ENCODE measurements at regions not wholly inside any gene's neighbourhood (a gene's known extent, or its start where the extent isn't known, plus 50 kb on each side); places are given as distances from the start of the nearest gene placed in this dataset.

DNA sequence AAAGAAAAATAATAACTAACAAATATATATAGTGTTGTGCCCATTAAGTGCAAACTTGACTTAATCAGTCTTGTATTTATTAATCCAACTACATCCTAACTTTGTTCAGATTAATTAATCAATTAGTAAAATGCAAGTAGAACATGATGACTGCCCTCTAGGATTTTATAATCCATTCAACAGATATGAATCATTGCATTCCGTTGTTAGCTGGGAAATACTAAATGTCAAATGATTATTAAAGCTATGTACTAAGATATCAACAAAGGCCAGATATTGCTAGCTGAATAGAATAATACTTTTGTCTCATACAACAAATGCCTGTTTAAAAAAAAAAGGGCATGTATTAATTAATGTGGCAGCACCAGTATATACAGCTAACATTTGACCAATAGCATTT lies 1366.3 kb downstream of the STIM2 start:
- Histone ChIP-seq H3K9ac (ENCODE audit: low read length) (no peak overlapping the region), H3K27me3 (replicated peaks; ENCODE audit: control insufficient read depth, insufficient read depth, low read length) (no peaks in the 10 kb centered on the region), H3K36me3 (ENCODE audit: control insufficient read depth, insufficient read depth, low read length, severe bottlenecking) (no peaks in the 10 kb centered on the region), H3K4me1 (ENCODE audit: control insufficient read depth, insufficient read depth, low read length) (peaks cover 9% of the 10 kb centered on the region), H3K4me3 (ENCODE audit: low read length) (no peak overlapping the region), H3K9me3 (ENCODE audit: control insufficient read depth, low read length) (no peaks in the 10 kb centered on the region)
- DNase-seq (ENCODE audit: low read depth) = no peak

DNA sequence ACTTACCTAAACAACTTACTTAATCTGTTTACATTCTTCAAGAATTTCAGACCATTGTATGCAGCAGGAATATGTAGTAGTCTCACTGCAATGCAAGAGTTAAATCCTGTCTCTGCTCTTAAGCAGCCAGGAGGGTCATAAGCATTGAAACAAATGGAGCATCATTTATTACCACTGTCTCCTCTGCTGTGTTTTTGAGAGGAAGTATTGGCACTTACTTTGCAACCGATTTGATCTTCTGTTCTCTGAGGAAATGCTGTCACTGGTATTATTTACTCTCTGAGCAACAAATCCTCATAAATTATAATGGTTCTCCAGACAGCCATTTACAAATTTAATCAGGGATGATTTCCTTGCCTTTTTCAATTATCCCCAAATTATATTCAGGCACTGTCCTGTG lies 1367.1 kb downstream of the STIM2 start:
- no peaks in the 10 kb centered on the region for H3K9me3 ChIP-seq (ENCODE audit: control insufficient read depth, low read length)
- no peaks in the 10 kb centered on the region for H3K27me3 ChIP-seq (replicated peaks; ENCODE audit: control insufficient read depth, insufficient read depth, low read length)
- peaks cover 9% of the 10 kb centered on the region for H3K4me1 ChIP-seq (ENCODE audit: control insufficient read depth, insufficient read depth, low read length)
- no peak for DNase-seq (ENCODE audit: low read depth)
- no peak overlapping the region for H3K4me3 ChIP-seq (ENCODE audit: low read length)
- H3K9ac ChIP-seq (ENCODE audit: low read length) = no peak overlapping the region
- no peaks in the 10 kb centered on the region for H3K36me3 ChIP-seq (ENCODE audit: control insufficient read depth, insufficient read depth, low read length, severe bottlenecking)

GRCh38 chr4:28228561-28229491 lies 1368.2 kb downstream of the STIM2 start:
- Histone ChIP-seq H3K36me3 (ENCODE audit: control insufficient read depth, insufficient read depth, low read length, severe bottlenecking) (no peaks in the 10 kb centered on the region), H3K4me1 (ENCODE audit: control insufficient read depth, insufficient read depth, low read length) (peaks cover 9% of the 10 kb centered on the region), H3K4me3 (ENCODE audit: low read length) (no peak overlapping the region), H3K9me3 (ENCODE audit: control insufficient read depth, low read length) (no peaks in the 10 kb centered on the region), H3K27me3 (replicated peaks; ENCODE audit: control insufficient read depth, insufficient read depth, low read length) (no peaks in the 10 kb centered on the region), H3K9ac (ENCODE audit: low read length) (no peak overlapping the region)
- DNase-seq (ENCODE audit: low read depth) = peak; percentile 44

- H3K9me3 ChIP-seq (ENCODE audit: control insufficient read depth, low read length) = no peaks in the 10 kb centered on the region
- no peak for DNase-seq (ENCODE audit: low read depth)
- peaks cover 9% of the 10 kb centered on the region for H3K4me1 ChIP-seq (ENCODE audit: control insufficient read depth, insufficient read depth, low read length)
- no peaks in the 10 kb centered on the region for H3K27me3 ChIP-seq (replicated peaks; ENCODE audit: control insufficient read depth, insufficient read depth, low read length)
- H3K9ac ChIP-seq (ENCODE audit: low read length) = no peak overlapping the region
- no peak overlapping the region for H3K4me3 ChIP-seq (ENCODE audit: low read length)
- H3K36me3 ChIP-seq (ENCODE audit: control insufficient read depth, insufficient read depth, low read length, severe bottlenecking) = no peaks in the 10 kb centered on the region
These were observed 1371.7 kb downstream of the STIM2 start for GRCh38 chr4:28232376-28232775.

- Histone ChIP-seq H3K27me3 (replicated peaks; ENCODE audit: control insufficient read depth, insufficient read depth, low read length) (no peaks in the 10 kb centered on the region), H3K9ac (ENCODE audit: low read length) (no peak overlapping the region), H3K4me3 (ENCODE audit: low read length) (no peak overlapping the region), H3K9me3 (ENCODE audit: control insufficient read depth, low read length) (no peaks in the 10 kb centered on the region), H3K36me3 (ENCODE audit: control insufficient read depth, insufficient read depth, low read length, severe bottlenecking) (no peaks in the 10 kb centered on the region), H3K4me1 (ENCODE audit: control insufficient read depth, insufficient read depth, low read length) (peaks cover 9% of the 10 kb centered on the region)
- DNase-seq (ENCODE audit: low read depth) = no peak
These were observed 1372.3 kb downstream of the STIM2 start for GRCh38 chr4:28232951-28233350.

DNA sequence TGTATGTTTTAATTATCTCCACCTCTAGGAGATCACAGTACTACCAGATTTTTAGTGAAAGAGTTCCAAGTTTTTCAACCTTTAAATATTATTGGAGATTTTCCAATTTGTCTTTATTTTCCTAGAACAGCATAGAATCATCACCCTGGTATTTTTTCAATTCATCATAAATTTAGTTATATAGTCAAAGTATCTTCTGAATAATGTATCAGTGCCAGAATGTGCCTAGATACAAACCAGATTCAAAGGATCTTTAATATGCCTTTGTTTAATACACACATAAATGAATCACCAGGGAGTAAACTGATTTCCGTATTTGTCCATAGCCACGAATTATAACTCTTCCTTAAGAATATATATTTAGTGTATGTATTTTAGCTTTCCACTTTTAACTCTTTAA lies 1373.1 kb downstream of the STIM2 start:
- DNase-seq (ENCODE audit: low read depth) = no peak
- H3K4me3 ChIP-seq (ENCODE audit: low read length) = no peak overlapping the region
- no peak overlapping the region for H3K9ac ChIP-seq (ENCODE audit: low read length)
- peaks cover 8% of the 10 kb centered on the region for H3K4me1 ChIP-seq (ENCODE audit: control insufficient read depth, insufficient read depth, low read length)
- no peaks in the 10 kb centered on the region for H3K9me3 ChIP-seq (ENCODE audit: control insufficient read depth, low read length)
- no peaks in the 10 kb centered on the region for H3K36me3 ChIP-seq (ENCODE audit: control insufficient read depth, insufficient read depth, low read length, severe bottlenecking)
- H3K27me3 ChIP-seq (replicated peaks; ENCODE audit: control insufficient read depth, insufficient read depth, low read length) = no peaks in the 10 kb centered on the region

GRCh38 chr4:28238876-28239275 lies 1378.2 kb downstream of the STIM2 start:
- Histone ChIP-seq H3K36me3 (ENCODE audit: control insufficient read depth, insufficient read depth, low read length, severe bottlenecking) (no peaks in the 10 kb centered on the region), H3K4me3 (ENCODE audit: low read length) (no peak overlapping the region), H3K4me1 (ENCODE audit: control insufficient read depth, insufficient read depth, low read length) (no peaks in the 10 kb centered on the region), H3K9ac (ENCODE audit: low read length) (no peak overlapping the region), H3K27me3 (replicated peaks; ENCODE audit: control insufficient read depth, insufficient read depth, low read length) (no peaks in the 10 kb centered on the region), H3K9me3 (ENCODE audit: control insufficient read depth, low read length) (no peaks in the 10 kb centered on the region)
- no peak for DNase-seq (ENCODE audit: low read depth)

DNA sequence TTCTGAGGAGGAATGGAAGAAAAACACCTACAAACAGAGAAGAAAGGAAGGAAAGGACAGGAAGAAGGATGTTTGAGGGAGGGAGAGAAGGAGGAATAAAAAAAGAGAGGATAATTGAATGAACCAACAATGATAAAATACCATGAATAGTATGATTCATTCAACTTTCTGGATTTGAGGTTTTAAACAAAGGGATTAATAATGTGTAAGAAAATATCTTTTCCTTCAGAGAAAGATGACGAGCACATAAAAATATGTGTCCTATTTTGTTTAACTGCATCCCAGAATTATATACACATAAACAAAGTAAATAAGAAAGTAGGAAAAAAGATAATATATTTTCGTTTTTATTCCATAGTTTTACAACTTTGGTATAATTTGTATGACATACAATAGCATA lies 1380.4 kb downstream of the STIM2 start:
- no peak for DNase-seq (ENCODE audit: low read depth)
- Histone ChIP-seq H3K27me3 (replicated peaks; ENCODE audit: control insufficient read depth, insufficient read depth, low read length) (no peaks in the 10 kb centered on the region), H3K4me3 (ENCODE audit: low read length) (no peak overlapping the region), H3K4me1 (ENCODE audit: control insufficient read depth, insufficient read depth, low read length) (no peaks in the 10 kb centered on the region), H3K9me3 (ENCODE audit: control insufficient read depth, low read length) (no peaks in the 10 kb centered on the region), H3K36me3 (ENCODE audit: control insufficient read depth, insufficient read depth, low read length, severe bottlenecking) (no peaks in the 10 kb centered on the region), H3K9ac (ENCODE audit: low read length) (no peak overlapping the region)

DNA sequence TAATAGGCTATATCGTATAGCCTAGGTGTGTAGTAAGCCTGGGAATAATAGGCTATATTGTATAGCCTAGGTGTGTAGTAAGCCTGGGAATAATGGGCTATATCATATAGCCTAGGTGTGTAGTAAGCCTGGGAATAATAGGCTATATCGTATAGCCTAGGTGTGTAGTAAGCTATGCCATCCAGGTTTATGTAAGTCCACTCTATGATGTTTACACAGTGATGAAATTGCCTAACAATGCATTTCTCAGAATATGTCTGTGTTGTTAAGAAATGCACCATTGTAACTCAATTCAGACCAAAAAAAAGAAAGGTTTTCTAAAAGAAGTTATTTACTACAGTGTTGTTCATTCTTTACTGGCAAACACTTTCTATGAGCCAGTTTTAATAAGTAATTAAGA lies 1387.2 kb downstream of the STIM2 start:
- Histone ChIP-seq H3K4me3 (ENCODE audit: low read length) (no peak overlapping the region), H3K27me3 (replicated peaks; ENCODE audit: control insufficient read depth, insufficient read depth, low read length) (no peaks in the 10 kb centered on the region), H3K9ac (ENCODE audit: low read length) (no peak overlapping the region), H3K36me3 (ENCODE audit: control insufficient read depth, insufficient read depth, low read length, severe bottlenecking) (no peaks in the 10 kb centered on the region), H3K4me1 (ENCODE audit: control insufficient read depth, insufficient read depth, low read length) (peaks cover 4% of the 10 kb centered on the region), H3K9me3 (ENCODE audit: control insufficient read depth, low read length) (no peaks in the 10 kb centered on the region)
- peak; percentile 3 for DNase-seq (ENCODE audit: low read depth)

DNA sequence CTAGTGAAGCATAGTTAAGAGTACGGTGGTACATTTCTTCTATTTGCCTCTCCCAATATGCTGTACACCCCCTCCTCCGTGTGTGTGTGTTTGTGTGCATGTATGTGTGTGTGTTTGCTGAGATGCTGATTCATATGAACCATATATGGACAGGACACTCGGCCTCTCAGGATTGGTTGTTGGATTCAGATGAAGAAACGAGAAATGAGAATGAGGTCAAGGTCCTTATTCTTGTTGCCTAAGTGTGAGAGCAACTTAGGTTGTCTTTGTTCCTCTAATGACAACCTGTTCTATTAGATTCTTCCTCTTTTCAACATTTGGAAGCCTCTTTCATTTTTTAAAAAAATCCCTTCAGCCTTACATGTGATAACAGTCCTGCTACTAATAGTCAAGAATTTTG lies 1387.6 kb downstream of the STIM2 start:
- no peak overlapping the region for H3K4me3 ChIP-seq (ENCODE audit: low read length)
- no peak overlapping the region for H3K9ac ChIP-seq (ENCODE audit: low read length)
- peaks cover 4% of the 10 kb centered on the region for H3K4me1 ChIP-seq (ENCODE audit: control insufficient read depth, insufficient read depth, low read length)
- no peaks in the 10 kb centered on the region for H3K36me3 ChIP-seq (ENCODE audit: control insufficient read depth, insufficient read depth, low read length, severe bottlenecking)
- no peaks in the 10 kb centered on the region for H3K9me3 ChIP-seq (ENCODE audit: control insufficient read depth, low read length)
- no peak for DNase-seq (ENCODE audit: low read depth)
- no peaks in the 10 kb centered on the region for H3K27me3 ChIP-seq (replicated peaks; ENCODE audit: control insufficient read depth, insufficient read depth, low read length)

- Histone ChIP-seq H3K27me3 (replicated peaks; ENCODE audit: control insufficient read depth, insufficient read depth, low read length) (no peaks in the 10 kb centered on the region), H3K36me3 (ENCODE audit: control insufficient read depth, insufficient read depth, low read length, severe bottlenecking) (no peaks in the 10 kb centered on the region), H3K4me3 (ENCODE audit: low read length) (no peak overlapping the region), H3K4me1 (ENCODE audit: control insufficient read depth, insufficient read depth, low read length) (peaks cover 4% of the 10 kb centered on the region), H3K9ac (ENCODE audit: low read length) (no peak overlapping the region), H3K9me3 (ENCODE audit: control insufficient read depth, low read length) (no peaks in the 10 kb centered on the region)
- no peak for DNase-seq (ENCODE audit: low read depth)
These were observed 1390.0 kb downstream of the STIM2 start for GRCh38 chr4:28250646-28251045.

GRCh38 chr4:28251831-28252230 lies 1391.2 kb downstream of the STIM2 start:
- Histone ChIP-seq H3K27me3 (replicated peaks; ENCODE audit: control insufficient read depth, insufficient read depth, low read length) (no peaks in the 10 kb centered on the region), H3K36me3 (ENCODE audit: control insufficient read depth, insufficient read depth, low read length, severe bottlenecking) (no peaks in the 10 kb centered on the region), H3K9me3 (ENCODE audit: control insufficient read depth, low read length) (no peaks in the 10 kb centered on the region), H3K4me1 (ENCODE audit: control insufficient read depth, insufficient read depth, low read length) (peaks cover 4% of the 10 kb centered on the region), H3K9ac (ENCODE audit: low read length) (no peak overlapping the region), H3K4me3 (ENCODE audit: low read length) (no peak overlapping the region)
- no peak for DNase-seq (ENCODE audit: low read depth)

Data from adipocyte (in vitro differentiated cells).